Fibroblast of skin of back (primary cell): ENCODE measurements at regions not wholly inside any gene's neighbourhood (a gene's known extent, or its start where the extent isn't known, plus 50 kb on each side); places are given as distances from the start of the nearest gene placed in this dataset.
"Not testable (repeated sequence)": the region's sequence is repeated elsewhere in the genome, so short reads cannot be mapped to it uniquely, and the experiment has no call there.

Experiments used
- DNase-seq: peaks from one replicate; pipeline ENCODE4 v3.0.0-alpha.2; 2013

- no peak for DNase-seq
Measured at GRCh38 chr18:35876243-35876642, 96.2 kb upstream of the RMP24 start.

DNA sequence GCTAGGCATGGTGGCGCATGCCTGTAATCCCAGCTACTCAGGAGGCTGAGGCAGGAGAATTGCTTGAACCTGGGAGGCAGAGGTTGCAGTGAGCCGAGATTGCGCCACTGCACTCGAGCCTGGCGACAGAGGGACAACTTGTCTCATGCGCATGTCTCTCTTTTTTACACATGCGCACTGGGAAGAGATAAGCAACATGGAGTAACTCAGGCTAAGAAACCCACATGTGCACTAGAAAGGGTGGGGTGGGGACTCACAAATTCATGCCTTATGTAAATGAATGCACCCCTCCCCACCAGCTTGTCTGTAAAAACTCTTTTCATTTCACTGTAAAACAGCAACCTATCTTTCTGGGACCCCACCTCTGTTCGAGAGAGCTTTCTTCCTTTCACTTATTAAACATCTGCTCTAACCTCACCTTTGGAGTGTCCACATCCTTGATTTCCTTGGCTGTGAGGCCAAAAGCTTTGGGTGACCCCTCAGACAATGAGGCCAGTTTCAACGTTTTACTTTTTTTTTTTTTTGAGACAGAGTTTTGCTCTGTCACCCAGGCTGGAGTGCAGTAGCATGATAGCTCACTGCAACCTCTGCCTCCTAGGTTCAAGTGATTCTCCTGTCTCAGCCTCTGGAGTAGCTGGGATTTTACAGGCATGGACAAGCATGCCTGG, 91.6 kb upstream of the RMP24 start:
- no peak for DNase-seq

DNA sequence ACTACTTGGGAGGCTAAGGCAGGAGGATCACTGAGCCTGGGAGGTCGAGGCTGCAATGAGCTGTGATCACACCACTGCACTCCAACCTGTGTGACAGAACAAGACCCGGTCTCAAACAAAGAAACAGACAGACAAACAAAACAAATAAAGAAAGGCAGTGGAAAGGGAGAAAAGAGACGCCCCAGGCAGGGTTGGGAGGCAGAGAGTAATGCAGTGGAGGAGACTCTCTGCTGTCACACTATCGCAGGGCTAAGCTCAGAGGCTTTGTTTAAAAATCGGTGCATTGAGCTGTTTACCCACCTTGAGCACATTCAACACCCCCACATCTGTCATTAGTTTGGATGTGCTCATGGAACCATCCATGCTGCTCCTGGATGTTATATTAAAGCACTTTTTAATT, 84.2 kb upstream of the RMP24 start:
- no peak for DNase-seq

DNA sequence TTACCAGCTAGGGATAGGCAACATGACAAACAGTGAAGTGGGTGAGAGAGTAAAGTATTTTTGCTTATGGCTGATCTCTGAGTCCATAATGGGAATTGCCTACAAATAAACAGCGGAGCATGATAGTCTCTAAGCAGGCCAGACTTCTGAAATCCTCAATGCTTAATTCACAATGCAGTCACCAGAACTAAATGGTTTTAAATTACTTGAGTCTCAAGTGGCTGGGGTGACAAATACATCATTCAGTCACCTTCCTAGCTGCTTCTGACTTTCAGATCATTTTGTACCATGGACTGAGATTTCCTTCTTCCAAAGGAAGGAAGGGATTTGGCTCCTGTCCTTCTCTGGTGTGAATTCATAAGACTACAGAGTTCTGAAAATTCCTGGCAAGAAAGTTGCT, 82.8 kb upstream of the RMP24 start:
- no peak for DNase-seq

GRCh38 chr18:35890323-35890722, 82.2 kb upstream of the RMP24 start:
- DNase-seq, result no peak

GRCh38 chr18:35892118-35892517, 80.4 kb upstream of the RMP24 start:
- no peak for DNase-seq

DNA sequence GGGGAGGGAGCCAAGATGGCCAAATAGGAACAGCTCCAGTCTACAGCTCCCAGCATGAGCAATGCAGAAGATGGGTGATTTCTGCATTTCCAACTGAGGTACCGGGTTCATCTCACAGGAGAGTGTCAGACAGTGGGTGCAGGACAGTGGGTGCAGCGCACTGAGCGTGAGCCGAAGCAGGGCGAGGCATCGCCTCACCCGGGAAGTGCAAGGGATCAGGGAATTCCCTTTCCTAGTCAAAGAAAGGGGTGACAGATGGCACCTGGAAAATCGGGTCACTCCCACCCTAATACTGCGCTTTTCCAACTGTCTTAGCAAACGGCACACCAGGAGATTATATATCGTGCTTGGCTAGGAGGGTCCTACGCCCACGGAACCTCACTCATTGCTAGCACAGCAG, 75.0 kb upstream of the RMP24 start:
- not testable (repeated sequence) for DNase-seq

DNA sequence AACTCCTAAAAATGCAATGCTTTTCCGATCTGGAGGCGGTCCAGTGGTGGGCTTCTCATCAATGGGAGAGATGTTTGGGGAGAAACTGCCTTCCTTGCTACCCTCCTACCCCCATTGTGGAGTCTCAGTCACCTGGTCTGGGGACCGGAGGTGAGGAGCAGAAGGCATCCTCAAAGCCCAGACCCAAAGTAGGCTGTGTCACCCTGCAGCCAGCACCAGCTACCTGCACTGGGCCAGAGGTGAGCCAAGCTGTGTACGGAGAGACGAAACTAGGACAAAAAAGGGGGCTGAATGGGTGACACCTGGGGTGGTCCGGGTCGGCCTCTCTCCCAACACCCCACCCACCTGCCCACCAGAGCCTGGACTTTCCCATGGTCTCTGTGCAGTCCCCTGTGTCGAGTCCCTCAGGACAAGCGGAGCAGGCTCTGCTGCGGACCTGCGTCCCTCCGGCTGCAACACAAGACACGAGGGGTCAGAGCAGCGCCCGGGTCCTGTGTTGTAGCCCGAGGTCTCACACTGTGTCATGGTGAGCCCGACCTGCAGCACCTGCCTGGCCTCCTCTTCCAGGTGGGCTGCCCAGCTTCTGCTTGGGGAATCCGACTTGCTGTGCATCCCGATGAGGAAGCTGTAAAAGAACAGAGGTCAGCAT, 68.0 kb upstream of the RMP24 start:
- no peak for DNase-seq

DNA sequence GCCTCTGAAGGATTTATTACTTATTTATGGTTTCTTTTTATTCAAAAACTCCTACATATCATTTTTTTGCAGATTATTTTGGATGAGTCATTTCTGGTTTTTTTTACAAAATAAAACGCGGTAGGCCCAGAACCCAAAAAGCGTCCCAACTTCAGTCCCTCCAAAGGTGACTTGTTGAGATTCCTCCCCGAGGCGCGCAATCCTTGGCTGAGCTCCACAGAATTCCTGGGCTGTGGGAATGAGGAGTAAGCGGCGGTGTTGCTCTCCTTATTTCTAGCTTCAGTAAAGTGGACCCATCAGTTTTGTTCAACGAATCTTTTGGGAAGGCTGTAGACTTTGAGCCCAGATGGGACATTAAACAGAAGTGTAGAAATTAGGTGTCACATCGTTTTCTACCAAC, 67.0 kb upstream of the RMP24 start:
- no peak for DNase-seq

DNA sequence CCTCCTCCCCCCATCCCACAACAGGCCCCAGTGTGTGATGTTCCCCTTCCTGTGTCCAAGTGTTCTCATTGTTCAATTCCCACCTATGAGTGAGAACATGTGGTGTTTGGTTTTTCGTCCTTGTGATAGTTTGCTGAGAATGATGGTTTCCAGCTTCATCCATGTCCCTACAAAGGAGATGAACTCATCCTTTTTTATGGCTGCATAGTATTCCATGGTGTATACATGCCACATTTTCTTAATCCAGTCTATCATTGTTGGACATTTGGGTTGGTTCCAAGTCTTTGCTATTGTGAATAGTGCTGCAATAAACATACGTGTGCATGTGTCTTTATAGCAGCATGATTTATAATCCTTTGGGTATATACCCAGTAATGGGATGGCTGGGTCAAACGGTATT, 66.2 kb upstream of the RMP24 start:
- not testable (repeated sequence) for DNase-seq

GRCh38 chr18:35910327-35910726, 62.2 kb upstream of the RMP24 start:
- DNase-seq, result no peak

DNA sequence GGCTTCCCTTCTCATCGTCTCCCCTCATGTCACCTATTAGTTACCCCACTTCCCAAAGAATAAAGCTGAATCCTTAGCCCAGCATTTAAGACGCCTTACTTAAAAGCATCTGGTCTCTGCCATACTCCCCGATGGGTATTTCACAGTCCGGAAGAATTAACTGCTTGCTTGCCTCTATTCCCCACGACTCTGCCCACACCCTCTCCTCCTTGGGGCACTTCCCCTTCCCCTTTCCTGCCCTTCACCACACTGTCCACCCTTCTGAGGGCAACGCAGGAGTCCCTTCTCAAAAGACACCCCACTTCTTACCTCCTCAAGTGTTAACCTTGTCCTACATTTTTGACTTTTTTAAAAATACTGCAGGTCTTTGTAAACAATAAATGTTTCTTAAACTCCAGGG, 60.1 kb upstream of the RMP24 start:
- DNase-seq, result no peak

DNA sequence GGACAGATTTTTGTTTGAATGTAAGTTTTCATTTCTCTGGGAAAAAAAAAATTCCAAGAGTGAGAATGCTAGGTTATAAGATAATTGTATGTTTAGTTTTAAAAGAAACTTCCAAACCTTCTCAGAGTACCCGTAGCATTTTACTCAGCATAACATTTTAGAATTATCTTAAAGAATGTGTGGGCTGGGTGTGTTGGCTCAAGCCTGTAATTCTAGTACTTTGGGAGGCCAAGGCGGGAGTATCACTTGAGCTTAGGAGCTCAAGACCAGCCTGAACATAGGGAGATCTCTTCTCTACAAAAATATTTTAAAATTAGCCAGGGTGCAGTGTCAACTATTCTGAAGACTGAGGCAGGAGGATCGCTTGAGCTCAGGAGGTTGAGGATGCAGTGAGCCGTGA, 57.4 kb upstream of the RMP24 start:
- DNase-seq, result no peak

DNA sequence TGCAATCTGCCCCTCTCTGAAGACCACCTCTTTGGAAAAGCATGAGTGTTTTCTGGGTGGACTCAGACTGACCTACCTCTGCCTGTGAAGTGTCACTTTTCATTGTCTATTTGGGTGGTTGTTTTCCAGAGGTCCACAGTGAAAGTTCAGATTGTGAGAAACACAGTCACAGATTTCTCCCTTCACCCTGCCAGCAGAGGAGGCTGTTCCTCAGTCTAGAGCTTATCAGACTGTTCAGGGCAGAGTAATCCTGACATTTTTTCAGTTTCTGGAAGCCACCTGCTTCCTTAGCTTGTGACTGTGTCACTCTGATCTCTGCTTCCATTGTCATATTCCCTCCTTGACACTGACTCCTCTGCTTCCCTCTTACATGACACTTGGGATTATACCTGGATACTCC, 55.4 kb upstream of the RMP24 start:
- no peak for DNase-seq

DNA sequence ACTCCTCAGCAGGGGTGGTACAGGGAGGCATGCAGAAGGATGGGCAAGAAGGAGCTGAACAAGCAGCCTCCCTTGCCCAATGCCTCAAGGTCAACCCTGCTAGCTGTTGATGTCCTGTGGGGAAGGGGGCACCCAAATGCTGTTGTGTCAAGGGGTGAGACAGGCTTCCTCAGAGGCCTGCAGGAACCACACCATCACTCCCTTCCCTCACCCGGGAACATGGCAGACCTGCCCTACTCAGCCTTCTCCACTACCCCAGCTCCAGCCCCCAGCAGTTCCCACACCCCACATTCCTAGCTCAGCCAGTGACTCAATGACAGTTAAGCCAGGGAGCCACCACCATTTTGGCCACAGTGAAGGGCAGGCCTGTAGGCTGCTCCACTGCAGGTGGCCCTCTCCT, 53.9 kb upstream of the RMP24 start:
- no peak for DNase-seq

DNA sequence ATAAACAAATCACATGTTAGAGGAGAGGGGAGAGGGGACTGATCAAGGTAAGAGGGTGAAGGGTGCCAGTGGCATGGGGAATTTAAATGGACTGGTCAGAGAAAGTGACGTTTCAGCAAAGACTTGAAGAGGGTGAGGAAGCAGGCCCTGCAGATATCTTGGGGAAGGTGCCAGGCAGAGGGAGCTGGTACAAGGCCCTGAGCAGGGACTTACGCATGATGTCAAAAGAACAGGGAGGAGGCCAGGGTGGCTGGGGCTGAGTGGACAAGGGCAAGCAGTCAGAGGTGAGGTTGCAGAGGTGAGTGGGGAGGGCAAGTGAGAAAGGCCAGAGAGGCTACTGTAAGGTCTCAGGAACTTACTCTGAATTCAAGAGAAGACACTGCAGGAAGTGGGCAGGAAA, 53.3 kb upstream of the RMP24 start:
- no peak for DNase-seq

GRCh38 chr18:35920623-35921022, 51.9 kb upstream of the RMP24 start:
- DNase-seq, result no peak
